ENCODE measurements at regions not wholly inside any gene's neighbourhood (a gene's known extent, or its start where the extent isn't known, plus 50 kb on each side); places are given as distances from the start of the nearest gene placed in this dataset.

GRCh38 chr6:115120391-115120790 is 777.6 kb upstream of the HS3ST5 start:
- TF ChIP-seq, protein P1, sequence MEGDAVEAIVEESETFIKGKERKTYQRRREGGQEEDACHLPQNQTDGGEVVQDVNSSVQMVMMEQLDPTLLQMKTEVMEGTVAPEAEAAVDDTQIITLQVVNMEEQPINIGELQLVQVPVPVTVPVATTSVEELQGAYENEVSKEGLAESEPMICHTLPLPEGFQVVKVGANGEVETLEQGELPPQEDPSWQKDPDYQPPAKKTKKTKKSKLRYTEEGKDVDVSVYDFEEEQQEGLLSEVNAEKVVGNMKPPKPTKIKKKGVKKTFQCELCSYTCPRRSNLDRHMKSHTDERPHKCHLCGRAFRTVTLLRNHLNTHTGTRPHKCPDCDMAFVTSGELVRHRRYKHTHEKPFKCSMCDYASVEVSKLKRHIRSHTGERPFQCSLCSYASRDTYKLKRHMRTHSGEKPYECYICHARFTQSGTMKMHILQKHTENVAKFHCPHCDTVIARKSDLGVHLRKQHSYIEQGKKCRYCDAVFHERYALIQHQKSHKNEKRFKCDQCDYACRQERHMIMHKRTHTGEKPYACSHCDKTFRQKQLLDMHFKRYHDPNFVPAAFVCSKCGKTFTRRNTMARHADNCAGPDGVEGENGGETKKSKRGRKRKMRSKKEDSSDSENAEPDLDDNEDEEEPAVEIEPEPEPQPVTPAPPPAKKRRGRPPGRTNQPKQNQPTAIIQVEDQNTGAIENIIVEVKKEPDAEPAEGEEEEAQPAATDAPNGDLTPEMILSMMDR (IDR thresholded peaks at IDR 0.05; ENCODE audit: low read depth, low read length, missing control alignments): no peak
- DNase-seq (ENCODE audit: low read depth): no peak
- H3K4me3 ChIP-seq (ENCODE audit: low read depth, low read length): no peak overlapping the region

DNA sequence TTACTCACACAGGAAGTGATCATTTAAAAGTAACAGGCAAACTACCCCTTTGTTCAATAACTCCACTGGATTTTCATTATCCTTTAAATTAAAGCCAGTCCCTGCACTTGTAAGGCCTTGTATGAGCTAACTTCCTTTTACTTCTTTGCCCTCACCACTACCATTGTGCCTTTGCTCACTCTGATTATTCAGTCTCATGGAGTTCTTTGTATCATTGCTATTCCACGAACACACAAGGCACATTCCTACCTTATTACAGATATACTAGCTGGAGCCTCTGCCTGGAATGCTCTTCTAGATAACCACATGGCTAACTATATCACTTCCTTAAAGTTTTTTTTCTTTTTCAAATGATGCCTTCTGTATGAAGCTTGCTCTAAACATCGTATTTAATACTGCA is 748.6 kb upstream of the HS3ST5 start:
- TF ChIP-seq, protein P1 (IDR thresholded peaks at IDR 0.05; ENCODE audit: low read depth, low read length, missing control alignments): no peak
- H3K4me3 ChIP-seq (ENCODE audit: low read depth, low read length): no peak overlapping the region
- DNase-seq (ENCODE audit: low read depth): no peak

- TF ChIP-seq, protein P1 (IDR thresholded peaks at IDR 0.05; ENCODE audit: low read depth, low read length, missing control alignments): no peak
- DNase-seq (ENCODE audit: low read depth): no peak
- no peak overlapping the region for H3K4me3 ChIP-seq (ENCODE audit: low read depth, low read length)
Observed at GRCh38 chr6:115078555-115078954, 735.7 kb upstream of the HS3ST5 start.

GRCh38 chr6:115071962-115072361 is 729.1 kb upstream of the HS3ST5 start:
- no peak for DNase-seq (ENCODE audit: low read depth)
- TF ChIP-seq, protein P1 (IDR thresholded peaks at IDR 0.05; ENCODE audit: low read depth, low read length, missing control alignments): no peak

DNA sequence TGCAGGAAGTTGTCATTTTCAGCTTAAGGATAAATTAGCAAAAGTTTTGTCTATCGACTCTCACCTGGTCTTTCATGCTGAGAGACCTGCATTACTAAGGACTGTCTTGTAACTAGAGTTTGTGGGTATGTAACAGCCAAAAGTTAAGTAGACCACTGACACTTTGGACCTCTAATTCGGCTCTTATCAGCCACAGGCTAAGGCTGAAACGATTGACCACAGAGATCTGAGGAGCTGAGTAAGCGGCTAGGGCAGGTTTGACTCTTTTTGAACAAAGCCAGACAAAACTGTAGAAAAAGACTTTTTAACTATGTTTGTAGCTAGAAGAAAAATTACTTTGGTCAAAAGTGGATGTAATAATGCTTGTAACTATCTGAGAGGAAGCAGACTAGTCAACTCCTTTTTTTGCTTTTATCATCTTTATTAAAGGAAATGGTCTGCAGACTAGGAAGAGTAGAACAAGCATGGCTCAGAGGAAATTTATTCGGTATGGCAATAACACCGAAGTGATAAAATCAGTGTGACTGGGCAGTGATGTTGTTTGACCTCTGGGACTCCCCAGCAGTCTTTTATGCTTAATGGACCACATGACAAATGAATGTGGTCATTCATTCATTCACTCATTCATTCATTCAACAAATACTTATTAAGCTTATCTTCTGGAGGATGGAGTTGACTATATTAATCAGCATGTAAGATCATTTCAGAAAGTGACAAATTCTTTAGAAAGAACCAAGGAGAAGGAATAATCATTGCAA is 725.0 kb upstream of the HS3ST5 start:
- no peak overlapping the region for H3K4me3 ChIP-seq (ENCODE audit: low read depth, low read length)
- TF ChIP-seq, protein P1 (IDR thresholded peaks at IDR 0.05; ENCODE audit: low read depth, low read length, missing control alignments): no peak
- DNase-seq (ENCODE audit: low read depth): no peak

More at GRCh38 chr6:115071962-115072361, 729.1 kb upstream of the HS3ST5 start:
- no peak overlapping the region for H3K4me3 ChIP-seq (ENCODE audit: low read depth, low read length)

GRCh38 chr6:115064680-115065079 is 721.9 kb upstream of the HS3ST5 start:
- no peak for DNase-seq (ENCODE audit: low read depth)
- TF ChIP-seq, protein P1 (IDR thresholded peaks at IDR 0.05; ENCODE audit: low read depth, low read length, missing control alignments): no peak
- no peak overlapping the region for H3K4me3 ChIP-seq (ENCODE audit: low read depth, low read length)

- TF ChIP-seq, protein P1 (IDR thresholded peaks at IDR 0.05; ENCODE audit: low read depth, low read length, missing control alignments): no peak
- no peak overlapping the region for H3K4me3 ChIP-seq (ENCODE audit: low read depth, low read length)
- no peak for DNase-seq (ENCODE audit: low read depth)
Observed at GRCh38 chr6:115060581-115060980, 717.8 kb upstream of the HS3ST5 start.
